ENCODE measurements at regions not wholly inside any gene's neighbourhood (a gene's known extent, or its start where the extent isn't known, plus 50 kb on each side); places are given as distances from the start of the nearest gene placed in this dataset.

DNA sequence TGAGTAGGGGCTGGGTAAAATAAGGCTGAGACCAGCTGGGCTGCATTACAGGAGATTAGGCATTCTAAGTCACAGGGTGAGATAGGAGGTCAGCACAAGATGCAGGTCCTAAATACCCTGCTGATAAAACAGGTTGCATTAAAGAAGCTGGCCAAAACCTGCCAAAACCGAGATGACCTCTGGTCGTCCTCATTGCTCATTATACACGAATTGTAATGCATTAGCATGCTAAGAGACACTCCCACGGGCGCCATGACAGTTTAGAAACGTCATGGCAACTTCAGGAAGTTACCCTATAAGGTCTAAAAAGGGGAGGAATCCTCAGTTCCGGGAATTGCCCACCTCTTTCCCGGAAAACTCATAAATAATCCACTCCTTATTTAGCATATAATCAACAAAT lies 132.2 kb downstream of the ARL4C start:
- TF ChIP-seq, protein P1, sequence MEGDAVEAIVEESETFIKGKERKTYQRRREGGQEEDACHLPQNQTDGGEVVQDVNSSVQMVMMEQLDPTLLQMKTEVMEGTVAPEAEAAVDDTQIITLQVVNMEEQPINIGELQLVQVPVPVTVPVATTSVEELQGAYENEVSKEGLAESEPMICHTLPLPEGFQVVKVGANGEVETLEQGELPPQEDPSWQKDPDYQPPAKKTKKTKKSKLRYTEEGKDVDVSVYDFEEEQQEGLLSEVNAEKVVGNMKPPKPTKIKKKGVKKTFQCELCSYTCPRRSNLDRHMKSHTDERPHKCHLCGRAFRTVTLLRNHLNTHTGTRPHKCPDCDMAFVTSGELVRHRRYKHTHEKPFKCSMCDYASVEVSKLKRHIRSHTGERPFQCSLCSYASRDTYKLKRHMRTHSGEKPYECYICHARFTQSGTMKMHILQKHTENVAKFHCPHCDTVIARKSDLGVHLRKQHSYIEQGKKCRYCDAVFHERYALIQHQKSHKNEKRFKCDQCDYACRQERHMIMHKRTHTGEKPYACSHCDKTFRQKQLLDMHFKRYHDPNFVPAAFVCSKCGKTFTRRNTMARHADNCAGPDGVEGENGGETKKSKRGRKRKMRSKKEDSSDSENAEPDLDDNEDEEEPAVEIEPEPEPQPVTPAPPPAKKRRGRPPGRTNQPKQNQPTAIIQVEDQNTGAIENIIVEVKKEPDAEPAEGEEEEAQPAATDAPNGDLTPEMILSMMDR (IDR thresholded peaks at IDR 0.05; ENCODE audit: low read length): no peak
- TF ChIP-seq EZH2 (optimal IDR thresholded peaks at IDR 0.05; ENCODE audit: low read depth, low read length): no peak
- no peak for TF ChIP-seq EZH2phosphoT487 (IDR thresholded peaks at IDR 0.05; ENCODE audit: low read length)
